ENCODE measurements at regions not wholly inside any gene's neighbourhood (a gene's known extent, or its start where the extent isn't known, plus 50 kb on each side); places are given as distances from the start of the nearest gene placed in this dataset.

DNA sequence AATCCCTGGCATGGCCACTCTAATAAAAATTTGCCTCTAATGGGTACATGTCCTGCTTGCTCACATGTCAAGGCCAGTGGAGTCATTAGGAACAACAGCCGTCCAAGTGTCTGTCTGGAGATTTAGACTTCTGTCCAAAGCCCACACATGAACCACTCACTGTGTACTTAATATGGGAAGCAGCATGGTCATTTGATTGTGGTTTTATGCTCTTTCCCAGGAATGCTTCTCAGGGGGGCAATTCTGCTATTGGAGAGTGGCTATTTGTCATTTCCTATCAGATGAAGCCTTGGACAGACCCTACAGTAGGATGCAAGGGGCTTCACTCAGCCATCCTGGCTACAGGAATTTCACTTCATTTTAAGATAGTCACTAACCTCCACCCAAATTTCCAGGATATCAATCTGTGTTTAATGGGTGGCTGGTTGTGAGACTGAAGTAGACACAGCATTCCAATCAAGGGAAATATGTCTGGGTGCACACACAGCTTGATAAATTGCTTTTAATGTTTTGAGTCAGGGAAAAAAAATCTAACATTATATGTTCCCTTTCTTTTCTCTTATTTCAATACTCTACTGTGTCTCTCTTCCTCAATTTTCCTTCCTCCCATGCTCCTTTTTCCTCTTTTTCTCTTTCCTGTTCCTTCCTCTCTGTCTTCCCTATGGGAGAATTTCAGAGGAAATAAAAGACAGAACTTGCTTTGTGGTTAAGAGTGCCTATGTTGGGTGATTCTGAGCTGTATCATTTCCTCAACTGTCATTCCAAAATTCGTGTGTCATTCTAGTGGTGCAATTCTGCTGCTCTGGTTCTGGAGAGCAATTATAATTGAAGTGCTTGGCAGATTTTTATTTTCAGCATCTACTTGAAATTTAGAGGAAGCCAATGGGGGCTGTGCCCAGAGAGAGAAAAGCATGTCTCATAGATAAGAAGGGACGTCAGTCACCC is 320.1 kb downstream of the OSR1 start:
- TF ChIP-seq, protein P1, sequence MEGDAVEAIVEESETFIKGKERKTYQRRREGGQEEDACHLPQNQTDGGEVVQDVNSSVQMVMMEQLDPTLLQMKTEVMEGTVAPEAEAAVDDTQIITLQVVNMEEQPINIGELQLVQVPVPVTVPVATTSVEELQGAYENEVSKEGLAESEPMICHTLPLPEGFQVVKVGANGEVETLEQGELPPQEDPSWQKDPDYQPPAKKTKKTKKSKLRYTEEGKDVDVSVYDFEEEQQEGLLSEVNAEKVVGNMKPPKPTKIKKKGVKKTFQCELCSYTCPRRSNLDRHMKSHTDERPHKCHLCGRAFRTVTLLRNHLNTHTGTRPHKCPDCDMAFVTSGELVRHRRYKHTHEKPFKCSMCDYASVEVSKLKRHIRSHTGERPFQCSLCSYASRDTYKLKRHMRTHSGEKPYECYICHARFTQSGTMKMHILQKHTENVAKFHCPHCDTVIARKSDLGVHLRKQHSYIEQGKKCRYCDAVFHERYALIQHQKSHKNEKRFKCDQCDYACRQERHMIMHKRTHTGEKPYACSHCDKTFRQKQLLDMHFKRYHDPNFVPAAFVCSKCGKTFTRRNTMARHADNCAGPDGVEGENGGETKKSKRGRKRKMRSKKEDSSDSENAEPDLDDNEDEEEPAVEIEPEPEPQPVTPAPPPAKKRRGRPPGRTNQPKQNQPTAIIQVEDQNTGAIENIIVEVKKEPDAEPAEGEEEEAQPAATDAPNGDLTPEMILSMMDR (IDR thresholded peaks at IDR 0.05): no peak
- TF ChIP-seq POLR2A (IDR thresholded peaks at IDR 0.05): no peak
